ENCODE measurements at regions not wholly inside any gene's neighbourhood (a gene's known extent, or its start where the extent isn't known, plus 50 kb on each side); places are given as distances from the start of the nearest gene placed in this dataset.

GRCh38 chr4:187777954-187778353 is 217.6 kb upstream of the ZFP42 start:
- no peak for ATAC-seq
- H3K27ac ChIP-seq = no peak overlapping the region
- no peaks in the 10 kb centered on the region for H3K9me3 ChIP-seq
- no peak for TF ChIP-seq POLR2A (IDR thresholded peaks at IDR 0.05)
- no peak for TF ChIP-seq CTCF (IDR thresholded peaks at IDR 0.05)
- TF ChIP-seq EP300 (IDR thresholded peaks at IDR 0.05) = no peak
- no peak for TF ChIP-seq POLR2AphosphoS5 (IDR thresholded peaks at IDR 0.05)
- no peak overlapping the region for H3K4me3 ChIP-seq
- no peaks in the 10 kb centered on the region for H3K36me3 ChIP-seq
- 54 to 67% methylated on average over 2 of the region's 3 CpGs for WGBS, 2 donors (ENCODE audit: low coverage in 1 of 2)
- H3K27me3 ChIP-seq = no peaks in the 10 kb centered on the region
- no peaks in the 10 kb centered on the region for H3K4me1 ChIP-seq

DNA sequence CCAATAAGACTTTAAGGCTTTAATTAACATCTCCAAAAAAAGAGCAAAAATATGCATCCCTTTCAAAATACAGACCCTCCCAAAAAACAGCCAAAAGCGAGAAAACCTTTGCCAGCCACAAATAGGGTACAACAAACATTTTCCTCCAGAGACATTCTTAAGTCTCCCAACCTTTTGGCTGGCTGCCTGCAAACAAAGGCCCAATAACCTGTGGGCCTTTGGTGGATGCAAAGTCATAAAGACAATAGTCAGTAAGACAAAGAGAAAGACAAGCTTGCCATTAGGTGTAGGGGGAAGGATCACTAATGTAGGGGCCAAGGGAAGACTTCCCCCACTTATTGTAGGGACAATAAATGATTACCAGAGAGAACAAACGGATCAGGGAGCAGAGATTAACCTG is 215.5 kb upstream of the ZFP42 start:
- no peak overlapping the region for H3K4me3 ChIP-seq
- ATAC-seq = no peak
- H3K9me3 ChIP-seq = peaks cover 0 to 8% (median 0%) of the 10 kb centered on the region in 3 donors
- WGBS, 2 donors (ENCODE audit: low coverage in 1 of 2) = 75 to 80% methylated on average over 2 of the region's 2 CpGs
- H3K27me3 ChIP-seq = no peaks in the 10 kb centered on the region
- H3K27ac ChIP-seq = no peak overlapping the region
- no peaks in the 10 kb centered on the region for H3K4me1 ChIP-seq
- no peak for TF ChIP-seq EP300 (IDR thresholded peaks at IDR 0.05)
- no peak for TF ChIP-seq POLR2AphosphoS5 (IDR thresholded peaks at IDR 0.05)
- no peak for TF ChIP-seq POLR2A (IDR thresholded peaks at IDR 0.05)
- no peak for TF ChIP-seq CTCF (IDR thresholded peaks at IDR 0.05)
- H3K36me3 ChIP-seq = no peaks in the 10 kb centered on the region

- no peak overlapping the region for H3K4me3 ChIP-seq
- TF ChIP-seq POLR2A (IDR thresholded peaks at IDR 0.05) = no peak
- TF ChIP-seq EP300 (IDR thresholded peaks at IDR 0.05) = no peak
- TF ChIP-seq CTCF (IDR thresholded peaks at IDR 0.05) = no peak
- no peak overlapping the region for H3K27ac ChIP-seq
- H3K9me3 ChIP-seq = peaks cover 0 to 8% (median 0%) of the 10 kb centered on the region in 3 donors
- no peaks in the 10 kb centered on the region for H3K27me3 ChIP-seq
- 26 to 47% methylated on average over 3 to 4 of the region's 4 CpGs for WGBS, 2 donors (ENCODE audit: low coverage in 1 of 2)
- H3K4me1 ChIP-seq = no peaks in the 10 kb centered on the region
- ATAC-seq = no peak
- no peaks in the 10 kb centered on the region for H3K36me3 ChIP-seq
Measured at GRCh38 chr4:187782286-187782824, 213.2 kb upstream of the ZFP42 start.

DNA sequence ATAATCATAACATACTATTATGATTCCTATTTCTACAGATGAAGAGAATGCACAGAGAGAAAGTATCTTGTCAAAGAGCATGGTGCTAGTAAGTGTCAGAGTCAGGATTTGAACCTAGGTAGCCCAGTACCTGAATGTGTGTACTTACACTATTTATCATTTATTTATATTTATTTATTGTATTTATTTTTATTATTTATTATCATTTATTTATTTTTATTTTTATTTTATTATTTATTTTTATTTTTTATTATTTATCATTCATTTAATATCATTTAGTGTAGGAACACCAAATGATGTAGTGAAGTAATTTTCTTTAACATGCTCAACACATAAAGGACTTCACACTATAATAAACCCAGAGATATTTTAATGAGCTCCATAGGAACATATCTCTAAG is 209.4 kb upstream of the ZFP42 start:
- no peaks in the 10 kb centered on the region for H3K36me3 ChIP-seq
- no peak for ATAC-seq
- TF ChIP-seq CTCF (IDR thresholded peaks at IDR 0.05) (no peak), EP300 (IDR thresholded peaks at IDR 0.05) (no peak), POLR2A (IDR thresholded peaks at IDR 0.05) (no peak), POLR2AphosphoS5 (IDR thresholded peaks at IDR 0.05) (no peak)
- H3K4me1 ChIP-seq = no peaks in the 10 kb centered on the region
- peaks cover 0 to 17% (median 0%) of the 10 kb centered on the region in 3 donors for H3K9me3 ChIP-seq
- H3K27ac ChIP-seq = no peak overlapping the region
- H3K4me3 ChIP-seq = no peak overlapping the region
- H3K27me3 ChIP-seq = no peaks in the 10 kb centered on the region

GRCh38 chr4:187789078-187789477 is 206.5 kb upstream of the ZFP42 start:
- no peak overlapping the region for H3K27ac ChIP-seq
- H3K9me3 ChIP-seq = peaks cover 0 to 16% (median 0%) of the 10 kb centered on the region in 3 donors
- no peak for ATAC-seq
- TF ChIP-seq EP300 (IDR thresholded peaks at IDR 0.05) = no peak
- no peak for TF ChIP-seq POLR2A (IDR thresholded peaks at IDR 0.05)
- no peak for TF ChIP-seq CTCF (IDR thresholded peaks at IDR 0.05)
- no peak for TF ChIP-seq POLR2AphosphoS5 (IDR thresholded peaks at IDR 0.05)
- H3K4me3 ChIP-seq = no peak overlapping the region
- H3K27me3 ChIP-seq = no peaks in the 10 kb centered on the region
- no peaks in the 10 kb centered on the region for H3K36me3 ChIP-seq
- no peaks in the 10 kb centered on the region for H3K4me1 ChIP-seq
- 90% methylated on average over 5 of the region's 9 CpGs; no CpG with 5 or more reads in 1 of the 2 donors for WGBS, 2 donors (ENCODE audit: low coverage in 1 of 2)

All from gastroesophageal sphincter (tissue), 4 donors.